IMR-90 (cell line): ENCODE measurements at regions not wholly inside any gene's neighbourhood (a gene's known extent, or its start where the extent isn't known, plus 50 kb on each side); places are given as distances from the start of the nearest gene placed in this dataset.
A peak's percentile ranks its signal among the peaks of the same experiment; 100 is the strongest.

ENCODE experiments used
- ATAC-seq: fragments of 200-7000 bp; cut with Tn5 transposase; 2 replicates; pipeline ENCODE4 v1.9.1; 2020; ENCODE audit warnings: low read depth, mild to moderate bottlenecking, moderate library complexity
- BruUV-seq: library from RNA; stranded (reverse); fragments of 400-500 nt; replicated peaks from 2 replicates; lab custom pipeline; 2021; lab: Mats Ljungman, UMichigan
- CTCF ChIA-PET: fragments of 300-600 bp; formaldehyde crosslinking; extraction: SDS; loops from one replicate; lab custom pipeline; 2021; ENCODE audit warnings: antibody characterized with exemption; lab: Yijun Ruan, JAX
- POLR2A ChIA-PET: fragments of 300-600 bp; sonication (Branson Sonifier 250); formaldehyde crosslinking; loops from one replicate; lab custom pipeline; 2022; ENCODE audit warnings: antibody characterized with exemption; ENCODE audit not compliant: unreplicated experiment; lab: Charles Lee
- DNase-seq: peaks from one replicate; pipeline ENCODE4 v3.0.0; 2013
- H2AFZ ChIP-seq: replicated peaks from 2 replicates; pipeline ENCODE3; 2013; ENCODE audit warnings: low read length, mild to moderate bottlenecking; ENCODE audit not compliant: poor library complexity
- H2AK5ac ChIP-seq: 2 replicates; pipeline ENCODE4 v1.6.1; 2013; ENCODE audit warnings: low read depth, low read length, inconsistent platforms
- H2AK9ac ChIP-seq: replicated peaks from 2 replicates; pipeline ENCODE3; 2013; ENCODE audit warnings: mild to moderate bottlenecking, low read depth, low read length, moderate library complexity; ENCODE audit not compliant: poor library complexity
- H2BK120ac ChIP-seq: 2 replicates; pipeline ENCODE4 v1.6.1; 2013; ENCODE audit warnings: low read depth, low read length, inconsistent platforms
- H2BK15ac ChIP-seq: 3 replicates; pipeline ENCODE4 v1.6.1; 2013; ENCODE audit warnings: low read depth, low read length, inconsistent platforms
- H2BK20ac ChIP-seq: 2 replicates; pipeline ENCODE4 v1.6.1; 2013; ENCODE audit warnings: low read depth, mild to moderate bottlenecking, inconsistent platforms, low read length, moderate library complexity
- H2BK5ac ChIP-seq: 2 replicates; pipeline ENCODE4 v1.6.1; 2013; ENCODE audit warnings: mild to moderate bottlenecking, low read depth, low read length, inconsistent platforms; ENCODE audit not compliant: poor library complexity, severe bottlenecking
- H3K14ac ChIP-seq: replicated peaks from 2 replicates; pipeline ENCODE4 v1.6.1; 2013; ENCODE audit warnings: low read depth, low read length, inconsistent platforms
- H3K18ac ChIP-seq: 2 replicates; pipeline ENCODE4 v1.6.1; 2013; ENCODE audit warnings: low read depth, low read length, control low read depth
- H3K23ac ChIP-seq: 2 replicates; pipeline ENCODE4 v1.6.1; 2013; ENCODE audit warnings: low read depth, low read length, inconsistent platforms
- H3K27ac ChIP-seq: 2 replicates; pipeline ENCODE4 v1.5.1; 2013; ENCODE audit warnings: mild to moderate bottlenecking, control low read depth, low read length; ENCODE audit not compliant: insufficient read depth
- H3K27me3 ChIP-seq: 2 replicates; pipeline ENCODE4 v1.6.1; 2013; ENCODE audit warnings: low read length; ENCODE audit not compliant: control insufficient read depth, insufficient read depth
- H3K36me3 ChIP-seq: 2 replicates; pipeline ENCODE4 v1.6.1; 2013; ENCODE audit warnings: low read length, mixed read lengths; ENCODE audit not compliant: control insufficient read depth, insufficient read depth
- H3K4ac ChIP-seq: 2 replicates; pipeline ENCODE4 v1.6.1; 2013; ENCODE audit warnings: low read depth, low read length, inconsistent platforms
- H3K4me1 ChIP-seq: 2 replicates; pipeline ENCODE4 v1.6.1; 2013; ENCODE audit warnings: low read length, mixed read lengths; ENCODE audit not compliant: control insufficient read depth, insufficient read depth
- H3K4me2 ChIP-seq: 2 replicates; pipeline ENCODE4 v1.6.1; 2013; ENCODE audit warnings: low read depth, mild to moderate bottlenecking, control low read depth, low read length, moderate library complexity
- H3K4me3 ChIP-seq: 2 replicates; pipeline ENCODE4 v1.5.1; 2013; ENCODE audit warnings: low read depth, mild to moderate bottlenecking, control low read depth, low read length, moderate library complexity; ENCODE audit not compliant: insufficient read depth
- H3K56ac ChIP-seq: 2 replicates; pipeline ENCODE4 v1.6.1; 2013; ENCODE audit warnings: low read length, inconsistent platforms; ENCODE audit not compliant: insufficient read depth; ENCODE audit errors: extremely low read depth
- H3K79me1 ChIP-seq, 2 experiments: 2 replicates each; pipeline ENCODE4 v1.6.1; 2013; ENCODE audit warnings: low read length in 2 of 2, inconsistent platforms in 1 of 2, low read depth in 1 of 2
- H3K9ac ChIP-seq: 2 replicates; pipeline ENCODE4 v1.6.1; 2013; ENCODE audit warnings: low read depth, low read length, control low read depth
- H3K9me1 ChIP-seq: 2 replicates; pipeline ENCODE4 v1.6.1; 2013; ENCODE audit warnings: low read length, inconsistent platforms; ENCODE audit not compliant: insufficient read depth
- H3K9me3 ChIP-seq: 2 replicates; pipeline ENCODE4 v1.6.1; 2013; ENCODE audit warnings: low read length; ENCODE audit not compliant: control insufficient read depth, insufficient read depth
- H4K20me1 ChIP-seq: 2 replicates; pipeline ENCODE4 v1.6.1; 2013; ENCODE audit warnings: low read length, inconsistent platforms; ENCODE audit not compliant: insufficient read depth
- H4K5ac ChIP-seq: 2 replicates; pipeline ENCODE4 v1.6.1; 2013; ENCODE audit warnings: mild to moderate bottlenecking, low read depth, low read length, control low read depth
- H4K8ac ChIP-seq, 2 experiments: 2 replicates each; pipeline ENCODE4 v1.6.1; 2013; ENCODE audit warnings: low read depth in 2 of 2, low read length in 2 of 2, control low read depth in 1 of 2, inconsistent platforms in 1 of 2
- H4K91ac ChIP-seq: 2 replicates; pipeline ENCODE4 v1.6.1; 2013; ENCODE audit warnings: low read depth, low read length, inconsistent platforms; ENCODE audit not compliant: insufficient read depth
- BHLHE40 ChIP-seq: fragments of 150-350 bp; IDR thresholded peaks from 2 replicates; pipeline ENCODE4 v1.6.1; 2016; ENCODE audit warnings: mild to moderate bottlenecking, low read depth, low read length
- CEBPB ChIP-seq: IDR thresholded peaks from 2 replicates; pipeline ENCODE4 v1.6.1; 2012; ENCODE audit warnings: low read depth, low read length, improper control_type of control experiment
- CHD1 ChIP-seq: IDR thresholded peaks from 2 replicates; pipeline ENCODE4 v1.6.1; 2012; ENCODE audit warnings: low read depth, low read length, improper control_type of control experiment
- CTCF ChIP-seq: conservative IDR thresholded peaks from 2 replicates; pipeline ENCODE4 v1.5.1; 2012; ENCODE audit warnings: mild to moderate bottlenecking, low read depth, low read length, improper control_type of control experiment
- ELK1 ChIP-seq: fragments of 150-350 bp; IDR thresholded peaks from 2 replicates; pipeline ENCODE4 v1.6.1; 2016; ENCODE audit warnings: low read depth, mild to moderate bottlenecking, low read length, moderate library complexity, borderline replicate concordance
- FOS ChIP-seq: fragments of 150-350 bp; IDR thresholded peaks from 2 replicates; pipeline ENCODE4 v1.6.1; 2016; ENCODE audit warnings: low read depth, low read length
- MAFK ChIP-seq: IDR thresholded peaks from 2 replicates; pipeline ENCODE4 v1.6.1; 2012; ENCODE audit warnings: low read depth, low read length, improper control_type of control experiment
- MAZ ChIP-seq: IDR thresholded peaks from 2 replicates; pipeline ENCODE4 v1.6.1; 2012; ENCODE audit warnings: low read depth, mild to moderate bottlenecking, low read length, improper control_type of control experiment, moderate library complexity, borderline replicate concordance
- MXI1 ChIP-seq: IDR thresholded peaks from 2 replicates; pipeline ENCODE4 v1.6.1; 2012; ENCODE audit warnings: low read depth, mild to moderate bottlenecking, low read length, moderate library complexity, borderline replicate concordance
- NFE2L2 ChIP-seq: fragments of 150-350 bp; IDR thresholded peaks from 2 replicates; pipeline ENCODE4 v1.6.1; 2016; ENCODE audit warnings: low read depth, mild to moderate bottlenecking, low read length
- POLR2A ChIP-seq: IDR thresholded peaks from 2 replicates; pipeline ENCODE4 v1.6.1; 2012; ENCODE audit warnings: mild to moderate bottlenecking, low read depth, low read length
- RAD21 ChIP-seq: IDR thresholded peaks from 2 replicates; pipeline ENCODE4 v1.6.1; 2012; ENCODE audit warnings: low read length, improper control_type of control experiment
- RCOR1 ChIP-seq: IDR thresholded peaks from 2 replicates; pipeline ENCODE4 v1.6.1; 2012; ENCODE audit warnings: mild to moderate bottlenecking, low read length, improper control_type of control experiment; ENCODE audit not compliant: insufficient replicate concordance
- RFX5 ChIP-seq: IDR thresholded peaks from 2 replicates; pipeline ENCODE4 v1.8.0; 2012; ENCODE audit warnings: low read depth, mild to moderate bottlenecking, low read length, moderate library complexity
- SMC3 ChIP-seq: fragments of 150-350 bp; IDR thresholded peaks from 2 replicates; pipeline ENCODE4 v1.6.1; 2016; ENCODE audit warnings: low read depth, mild to moderate bottlenecking, antibody characterized with exemption, low read length, moderate library complexity
- USF2 ChIP-seq: fragments of 150-350 bp; IDR thresholded peaks from 2 replicates; pipeline ENCODE4 v1.6.1; 2017; ENCODE audit warnings: mild to moderate bottlenecking, antibody characterized with exemption, low read length, low read depth
- WGBS, 2 experiments: methylation state at CpG; one replicate each; pipeline versions ENCODE4 v1.1.5 to v1.1.7; 2013; ENCODE audit warnings: missing lambda C conversion rate in 2 of 2; ENCODE audit not compliant: insufficient read length in 1 of 2; ENCODE audit errors: extremely low coverage in 2 of 2; 5-methylcytosine and 5-hydroxymethylcytosine counted together
- dilution Hi-C: fragments of 300-500 bp; cut with HindIII; formaldehyde crosslinking; loops from one replicate; pipeline ENCODE4 v1.14.3; 2018; ENCODE audit warnings: low sequenced_read_pairs; ENCODE audit not compliant: unreplicated experiment
- in situ Hi-C: fragments of 300-500 bp; cut with MboI; formaldehyde crosslinking; loops from 3 replicates; pipeline ENCODE4 v1.14.3; 2019; ENCODE audit warnings: low sequenced_read_pairs, inconsistent platforms, mixed read lengths
- intact Hi-C: fragments of 100-400 bp; cut with micrococcal nuclease; formaldehyde crosslinking; loops from 2 replicates; pipeline ENCODE4 v1.10.0; 2022

- H3K18ac ChIP-seq = no peak overlapping the region; the same call in 1 of the 2 replicates
- no peaks in the 10 kb centered on the region for H4K20me1 ChIP-seq
- no peak overlapping the region for H3K27ac ChIP-seq
- in situ Hi-C loops (no loop called here), intact Hi-C loops (no loop called here), dilution Hi-C loops (no loop called here)
- peak overlapping the region; percentile 47 for H2BK5ac ChIP-seq
- ChIA-PET CTCF (no interaction called here), POLR2A (no interaction called here)
- no peak overlapping the region for H3K4ac ChIP-seq
- no peaks in the 10 kb centered on the region for H3K9me1 ChIP-seq
- no peak overlapping the region for H2AK9ac ChIP-seq
- H4K91ac ChIP-seq = no peak overlapping the region
- H3K27me3 ChIP-seq = no peaks in the 10 kb centered on the region
- H3K14ac ChIP-seq = no peak overlapping the region
- DNase-seq (peak; percentile 92), ATAC-seq (peak; percentile 88)
- H2BK120ac ChIP-seq = peak overlapping the region; percentile 22; the same call in 1 of the 2 replicates
- no peak overlapping the region for H4K8ac ChIP-seq
- no peak overlapping the region for H3K4me3 ChIP-seq
- H3K4me2 ChIP-seq = no peak overlapping the region
- no peak overlapping the region for H2BK15ac ChIP-seq
- H3K36me3 ChIP-seq = no peaks in the 10 kb centered on the region
- H3K9ac ChIP-seq = no peak overlapping the region
- H2BK20ac ChIP-seq = no peak overlapping the region; the same call in 1 of the 2 replicates
- H2AK5ac ChIP-seq = no peak overlapping the region
- H2AFZ ChIP-seq = peak overlapping the region; percentile 1
- H3K79me1 ChIP-seq = no peaks in the 10 kb centered on the region
- H3K23ac ChIP-seq = no peak overlapping the region
- TF ChIP-seq NFE2L2 = no peak
- TF ChIP-seq FOS = peak; percentile 96
- TF ChIP-seq MAFK = no peak
- TF ChIP-seq ELK1 = no peak
- no peak for TF ChIP-seq RFX5
- no peak for TF ChIP-seq CTCF
- no peak; the same call in 1 of the 2 replicates for TF ChIP-seq CEBPB
- no peak for TF ChIP-seq RAD21
- no peak for TF ChIP-seq MAZ
- no peak for TF ChIP-seq USF2
- no peak for TF ChIP-seq CHD1
- 0 out of 2 replicates have a peak, but pooled peaks have one; percentile 14 for TF ChIP-seq MXI1
- no peak for TF ChIP-seq SMC3
- no peak for TF ChIP-seq RCOR1
- no peak for TF ChIP-seq POLR2A
- TF ChIP-seq BHLHE40 = no peak
- no peaks in the 10 kb centered on the region for H3K9me3 ChIP-seq
- WGBS, 2 experiments = no CpG with 5 or more reads among the region's 1 CpG
- peaks cover 2% of the 10 kb centered on the region; the same call in 1 of the 2 replicates for H3K4me1 ChIP-seq
- no TSS peak for BruUV-seq
- no peak overlapping the region for H3K56ac ChIP-seq
- H4K5ac ChIP-seq = no peak overlapping the region
Observed at GRCh38 chr5:40446910-40447309, 232.8 kb upstream of the PTGER4 start.
